Mononuclear cell (primary cell): ENCODE measurements at regions not wholly inside any gene's neighbourhood (a gene's known extent, or its start where the extent isn't known, plus 50 kb on each side); places are given as distances from the start of the nearest gene placed in this dataset.

Experiments
- H3K27me3 ChIP-seq: 2 replicates; pipeline ENCODE4 v1.6.0; 2011; ENCODE audit warnings: low read length, control low read depth; ENCODE audit not compliant: insufficient read depth
- H3K4me1 ChIP-seq: 2 replicates; pipeline ENCODE4 v1.5.1; 2011; ENCODE audit warnings: mild to moderate bottlenecking, low read length, control low read depth; ENCODE audit not compliant: insufficient read depth
- H3K4me3 ChIP-seq: 2 replicates; pipeline ENCODE4 v1.5.1; 2011; ENCODE audit warnings: mild to moderate bottlenecking, low read length, moderate library complexity
- H3K9me3 ChIP-seq: 2 replicates; pipeline ENCODE4 v1.5.1; 2011; ENCODE audit warnings: low read depth, mild to moderate bottlenecking, control low read depth, low read length

GRCh38 chr13:31909864-31910551 lies 121.6 kb upstream of the FRY start:
- H3K9me3 ChIP-seq, result no peaks in the 10 kb centered on the region
- H3K27me3 ChIP-seq, result no peaks in the 10 kb centered on the region
- no peak overlapping the region for H3K4me3 ChIP-seq
- peaks cover 49% of the 10 kb centered on the region for H3K4me1 ChIP-seq

GRCh38 chr13:31910633-31911032 lies 120.9 kb upstream of the FRY start:
- no peaks in the 10 kb centered on the region for H3K27me3 ChIP-seq
- no peak overlapping the region for H3K4me3 ChIP-seq
- H3K4me1 ChIP-seq, result peaks cover 44% of the 10 kb centered on the region
- no peaks in the 10 kb centered on the region for H3K9me3 ChIP-seq

- peaks cover 38% of the 10 kb centered on the region for H3K4me1 ChIP-seq
These were observed 118.8 kb upstream of the FRY start for GRCh38 chr13:31912647-31913401.

GRCh38 chr13:31913459-31913858 lies 118.1 kb upstream of the FRY start:
- peaks cover 32% of the 10 kb centered on the region for H3K4me1 ChIP-seq
- no peaks in the 10 kb centered on the region for H3K27me3 ChIP-seq
- H3K9me3 ChIP-seq, result no peaks in the 10 kb centered on the region
- no peak overlapping the region for H3K4me3 ChIP-seq

More at GRCh38 chr13:31912647-31913401, 118.8 kb upstream of the FRY start:
- H3K4me3 ChIP-seq, result no peak overlapping the region
- no peaks in the 10 kb centered on the region for H3K27me3 ChIP-seq
- H3K9me3 ChIP-seq, result no peaks in the 10 kb centered on the region

GRCh38 chr13:31914843-31915242 lies 116.7 kb upstream of the FRY start:
- Histone ChIP-seq H3K27me3 (no peaks in the 10 kb centered on the region), H3K9me3 (no peaks in the 10 kb centered on the region), H3K4me3 (no peak overlapping the region), H3K4me1 (peaks cover 20% of the 10 kb centered on the region)

GRCh38 chr13:31918707-31919106 lies 112.9 kb upstream of the FRY start:
- no peak overlapping the region for H3K4me3 ChIP-seq
- H3K27me3 ChIP-seq, result no peaks in the 10 kb centered on the region
- peaks cover 18% of the 10 kb centered on the region for H3K4me1 ChIP-seq
- H3K9me3 ChIP-seq, result no peaks in the 10 kb centered on the region

GRCh38 chr13:31919241-31919640 lies 112.3 kb upstream of the FRY start:
- Histone ChIP-seq H3K27me3 (no peaks in the 10 kb centered on the region), H3K4me1 (peaks cover 18% of the 10 kb centered on the region), H3K9me3 (no peaks in the 10 kb centered on the region), H3K4me3 (no peak overlapping the region)

GRCh38 chr13:31919971-31920726 lies 111.4 kb upstream of the FRY start:
- Histone ChIP-seq H3K4me3 (no peak overlapping the region), H3K27me3 (no peaks in the 10 kb centered on the region), H3K4me1 (peaks cover 18% of the 10 kb centered on the region), H3K9me3 (no peaks in the 10 kb centered on the region)

- no peaks in the 10 kb centered on the region for H3K27me3 ChIP-seq
- no peaks in the 10 kb centered on the region for H3K9me3 ChIP-seq
- H3K4me1 ChIP-seq, result peaks cover 18% of the 10 kb centered on the region
- no peak overlapping the region for H3K4me3 ChIP-seq
These were observed 110.9 kb upstream of the FRY start for GRCh38 chr13:31920727-31921100.

GRCh38 chr13:31922724-31923123 lies 108.8 kb upstream of the FRY start:
- Histone ChIP-seq H3K27me3 (no peaks in the 10 kb centered on the region), H3K9me3 (no peaks in the 10 kb centered on the region), H3K4me1 (peaks cover 26% of the 10 kb centered on the region), H3K4me3 (no peak overlapping the region)

- H3K4me1 ChIP-seq, result peaks cover 27% of the 10 kb centered on the region
- no peaks in the 10 kb centered on the region for H3K9me3 ChIP-seq
- no peaks in the 10 kb centered on the region for H3K27me3 ChIP-seq
- H3K4me3 ChIP-seq, result no peak overlapping the region
These were observed 108.3 kb upstream of the FRY start for GRCh38 chr13:31923134-31923763.

- H3K27me3 ChIP-seq, result no peaks in the 10 kb centered on the region
- no peak overlapping the region for H3K4me3 ChIP-seq
- H3K4me1 ChIP-seq, result peaks cover 32% of the 10 kb centered on the region
- H3K9me3 ChIP-seq, result no peaks in the 10 kb centered on the region
These were observed 106.5 kb upstream of the FRY start for GRCh38 chr13:31925079-31925478.

- H3K9me3 ChIP-seq, result no peaks in the 10 kb centered on the region
- H3K4me1 ChIP-seq, result peaks cover 34% of the 10 kb centered on the region
- H3K4me3 ChIP-seq, result no peak overlapping the region
- no peaks in the 10 kb centered on the region for H3K27me3 ChIP-seq
These were observed 104.3 kb upstream of the FRY start for GRCh38 chr13:31927219-31927653.

GRCh38 chr13:31929031-31929770 lies 102.4 kb upstream of the FRY start:
- H3K4me3 ChIP-seq, result no peak overlapping the region
- no peaks in the 10 kb centered on the region for H3K27me3 ChIP-seq
- no peaks in the 10 kb centered on the region for H3K9me3 ChIP-seq
- peaks cover 29% of the 10 kb centered on the region for H3K4me1 ChIP-seq
